ENCODE measurements at regions not wholly inside any gene's neighbourhood (a gene's known extent, or its start where the extent isn't known, plus 50 kb on each side); places are given as distances from the start of the nearest gene placed in this dataset.

DNA sequence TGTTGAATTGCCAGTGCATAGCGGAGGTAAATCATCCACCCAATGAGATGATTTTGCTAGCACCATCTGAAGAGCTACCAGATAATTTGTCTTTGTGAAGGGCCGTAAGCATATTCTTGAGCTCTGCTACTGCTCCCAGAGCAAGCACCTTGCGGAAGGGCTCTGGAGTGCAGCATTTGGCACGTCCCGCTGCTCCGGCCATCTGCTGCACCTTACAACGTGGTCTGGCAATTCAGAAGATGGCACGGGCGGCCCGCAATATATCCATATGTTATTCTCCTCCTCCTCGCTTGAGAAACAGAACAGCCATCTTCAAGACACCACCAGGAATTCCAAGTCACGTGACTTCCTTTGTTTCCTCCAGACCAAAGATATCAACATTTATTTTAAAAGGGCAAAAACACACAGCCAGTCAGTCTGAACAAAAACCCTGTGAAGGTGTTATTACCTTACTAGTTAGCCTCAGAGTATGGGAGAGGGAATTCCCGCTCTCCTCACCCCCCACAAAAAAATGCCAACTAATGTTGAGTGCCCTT lies 1095.7 kb upstream of the TENM3 start:
- intact Hi-C loops (cut with DNase I): loop anchor here (5.0 to 10.0 kb wide), 3 partner anchors 380 to 1777 kb away; no protein-coding TSS in a partner anchor
- ATAC-seq (no peak), DNase-seq (no peak)

DNA sequence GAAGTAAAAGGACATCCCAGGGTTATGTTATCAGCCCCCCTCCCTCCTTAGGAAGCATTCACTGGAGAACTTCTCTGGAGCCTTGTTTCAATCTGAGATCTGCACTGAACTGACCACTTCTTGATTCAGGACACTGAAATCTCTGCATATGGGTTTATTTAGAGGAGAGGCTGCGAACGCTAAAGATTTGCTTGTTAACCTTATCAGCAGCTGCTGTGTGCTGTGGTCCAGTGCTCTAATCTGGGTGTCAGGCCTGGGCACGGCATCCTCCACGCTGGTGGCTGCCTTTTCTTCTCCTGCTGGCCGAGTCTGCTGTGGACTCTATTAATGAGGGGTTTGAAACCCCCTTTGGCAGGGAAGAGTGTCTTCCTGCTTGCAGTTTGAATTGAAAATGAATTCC lies 1094.7 kb upstream of the TENM3 start:
- intact Hi-C loops (cut with DNase I): loop anchor here (5.0 to 10.0 kb wide), 3 partner anchors 379 to 1776 kb away; no protein-coding TSS in a partner anchor
- DNase-seq: no peak
- no peak for ATAC-seq

DNA sequence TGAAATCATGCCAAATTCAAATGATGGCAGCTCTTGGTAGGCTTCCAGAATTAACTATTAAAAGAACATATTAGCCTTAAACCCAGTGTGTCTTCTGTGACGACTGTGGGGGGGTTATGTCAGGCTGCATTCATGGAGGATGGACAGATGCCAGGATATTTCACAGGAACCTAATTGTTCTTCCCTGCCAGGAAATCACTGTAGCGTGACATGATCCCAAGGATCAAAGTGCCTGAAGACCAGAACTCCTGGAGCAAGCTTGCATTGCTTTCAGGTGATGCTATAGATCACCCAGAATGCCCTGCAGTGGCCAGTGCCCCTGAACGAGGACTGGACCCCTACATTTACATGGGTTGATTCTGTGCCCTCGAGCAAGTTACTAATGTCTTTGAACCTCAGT lies 1093.0 kb upstream of the TENM3 start:
- no peak for ATAC-seq
- DNase-seq: no peak
- intact Hi-C loops (cut with DNase I): no loop called here

DNA sequence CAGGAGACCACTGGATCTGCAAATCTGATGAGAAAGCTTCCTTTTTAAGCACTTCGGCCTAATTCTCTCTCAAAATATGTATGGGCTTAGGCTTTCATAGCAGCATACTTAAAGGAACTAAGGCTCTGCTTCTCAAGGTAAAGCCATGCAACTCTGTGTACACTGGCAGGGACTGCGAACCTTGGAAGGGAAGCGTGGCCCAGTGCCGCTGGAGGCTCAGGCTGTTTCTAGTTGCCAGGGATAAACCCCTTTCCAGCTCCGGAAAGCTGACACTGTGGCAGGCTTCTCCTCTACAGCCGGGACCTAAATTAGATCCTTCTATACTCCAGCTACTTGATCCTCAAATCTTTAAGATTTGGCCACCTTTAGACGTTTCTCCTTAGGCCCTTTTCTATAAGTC lies 1091.3 kb upstream of the TENM3 start:
- ATAC-seq (no peak), DNase-seq (no peak)
- intact Hi-C loops (cut with DNase I): no loop called here

DNA sequence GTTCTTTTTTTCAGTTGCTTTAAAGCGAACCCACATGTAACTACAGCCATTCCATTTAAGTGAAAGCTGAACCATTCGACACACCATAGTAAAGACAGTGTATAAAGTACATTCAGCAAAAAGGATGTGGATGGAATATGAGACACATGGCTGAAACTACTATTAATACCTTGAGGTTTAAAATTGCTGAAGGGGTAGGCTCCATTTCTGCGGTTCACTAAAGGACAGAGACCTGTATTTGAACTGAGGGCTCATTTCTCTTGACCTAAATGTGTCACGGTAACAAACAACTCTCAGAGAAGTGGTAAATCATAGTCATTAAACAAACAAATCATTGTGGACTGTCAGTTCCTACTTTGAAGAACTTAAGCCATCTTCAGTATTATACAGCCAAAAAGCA lies 1085.6 kb upstream of the TENM3 start:
- intact Hi-C loops (cut with DNase I): no loop called here
- DNase-seq (no peak), ATAC-seq (no peak)

GRCh38 chr4:181158971-181159370 lies 1084.2 kb upstream of the TENM3 start:
- no peak for ATAC-seq
- intact Hi-C loops (cut with DNase I): no loop called here
- no peak for DNase-seq

DNA sequence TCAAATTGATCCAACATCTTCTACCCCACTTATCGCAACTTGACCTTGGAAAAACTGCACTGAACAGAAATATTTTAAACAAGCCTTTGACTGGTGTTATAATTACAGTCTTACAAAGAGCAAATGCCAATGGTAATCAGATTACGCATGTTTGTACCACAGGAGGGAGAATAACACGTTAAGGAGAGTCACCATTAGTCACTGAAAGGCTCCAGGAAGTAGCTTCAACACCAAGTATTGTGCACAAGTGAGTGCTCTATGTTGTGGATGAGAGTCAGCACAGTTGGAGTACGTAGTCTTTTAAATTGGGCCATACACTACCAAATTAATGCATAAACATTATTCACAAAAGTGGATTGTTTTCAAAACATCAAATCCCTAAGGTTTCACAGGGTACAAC lies 1081.5 kb upstream of the TENM3 start:
- intact Hi-C loops (cut with DNase I): no loop called here
- DNase-seq: no peak
- ATAC-seq: no peak

GRCh38 chr4:181162266-181162665 lies 1080.9 kb upstream of the TENM3 start:
- ATAC-seq (no peak), DNase-seq (no peak)
- intact Hi-C loops (cut with DNase I): no loop called here

- no peak for ATAC-seq
- intact Hi-C loops (cut with DNase I): no loop called here
Observed at GRCh38 chr4:181162676-181163075, 1080.5 kb upstream of the TENM3 start.

GRCh38 chr4:181166742-181167399 lies 1076.3 kb upstream of the TENM3 start:
- no peak for ATAC-seq
- no peak for DNase-seq
- intact Hi-C loops (cut with DNase I): no loop called here

More at GRCh38 chr4:181162676-181163075, 1080.5 kb upstream of the TENM3 start:
- DNase-seq: no peak

GRCh38 chr4:181168011-181168805 lies 1075.0 kb upstream of the TENM3 start:
- intact Hi-C loops (cut with DNase I): no loop called here
- DNase-seq (no peak), ATAC-seq (no peak)

- intact Hi-C loops (cut with DNase I): no loop called here
- no peak for DNase-seq
- no peak for ATAC-seq
Observed at GRCh38 chr4:181173046-181173445, 1070.2 kb upstream of the TENM3 start.

DNA sequence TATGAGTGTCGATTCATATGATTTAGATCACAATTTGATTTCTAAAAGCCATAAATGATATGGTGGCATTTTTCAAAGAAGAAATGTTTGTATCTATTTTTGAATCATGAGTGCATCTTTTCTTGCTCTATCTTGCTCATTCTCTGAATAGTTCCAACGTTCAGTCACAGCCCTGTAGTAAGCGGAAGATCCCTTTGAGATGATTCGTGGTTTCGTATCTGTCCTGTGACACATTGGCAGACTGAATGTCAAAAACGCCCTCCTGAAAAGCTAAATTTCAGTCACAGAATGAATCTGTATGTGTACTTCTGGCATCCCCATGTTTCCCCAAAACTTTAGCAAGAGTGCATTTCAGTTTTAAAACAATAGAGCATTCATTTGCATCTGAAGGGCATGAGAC lies 1066.9 kb upstream of the TENM3 start:
- DNase-seq: no peak
- intact Hi-C loops (cut with DNase I): no loop called here
- no peak for ATAC-seq

GRCh38 chr4:181181331-181181730 lies 1061.9 kb upstream of the TENM3 start:
- no peak for ATAC-seq
- intact Hi-C loops (cut with DNase I): no loop called here

GRCh38 chr4:181189751-181190150 lies 1053.5 kb upstream of the TENM3 start:
- no peak for ATAC-seq
- intact Hi-C loops (cut with DNase I): no loop called here
- DNase-seq: no peak

More at GRCh38 chr4:181181331-181181730, 1061.9 kb upstream of the TENM3 start:
- DNase-seq: no peak

DNA sequence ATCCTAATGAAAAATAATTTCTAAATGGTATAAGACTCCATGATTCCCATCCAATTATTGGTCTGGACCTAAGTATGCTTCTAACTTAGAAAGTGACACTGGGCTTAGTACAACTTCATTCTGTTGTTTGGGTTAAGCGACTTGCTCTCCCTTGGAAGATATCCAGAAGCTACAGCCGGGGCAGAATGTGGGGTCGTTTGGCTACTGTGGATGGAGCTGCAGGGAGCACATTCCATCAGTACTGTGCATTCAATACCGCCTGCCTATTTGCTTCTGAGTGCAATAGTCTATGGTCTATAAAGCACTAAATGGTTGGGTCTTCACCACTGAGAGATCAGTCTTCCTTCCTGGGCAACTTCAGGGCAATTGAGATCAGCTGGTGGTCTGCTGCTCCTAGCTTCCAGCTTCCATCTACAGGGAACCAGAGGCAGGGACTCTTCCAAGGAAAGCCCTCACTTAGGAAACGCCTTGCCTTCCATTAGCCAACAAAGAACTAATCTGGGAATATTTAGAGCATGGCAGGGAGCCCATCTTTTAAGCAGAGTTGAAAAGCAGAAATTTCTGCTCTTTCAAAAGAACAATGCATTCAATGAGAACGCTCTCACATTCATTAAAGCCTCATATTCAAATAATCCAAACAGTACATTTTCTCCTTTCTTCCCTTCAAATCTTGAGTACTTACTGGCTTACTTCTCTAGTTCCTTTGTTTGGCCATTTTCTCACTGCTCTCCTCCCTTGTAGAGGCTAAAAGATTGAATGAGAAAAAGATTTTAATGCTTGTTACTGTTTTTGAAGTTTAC lies 1049.9 kb upstream of the TENM3 start:
- intact Hi-C loops (cut with DNase I): no loop called here
- ATAC-seq: no peak
- no peak for DNase-seq

DNA sequence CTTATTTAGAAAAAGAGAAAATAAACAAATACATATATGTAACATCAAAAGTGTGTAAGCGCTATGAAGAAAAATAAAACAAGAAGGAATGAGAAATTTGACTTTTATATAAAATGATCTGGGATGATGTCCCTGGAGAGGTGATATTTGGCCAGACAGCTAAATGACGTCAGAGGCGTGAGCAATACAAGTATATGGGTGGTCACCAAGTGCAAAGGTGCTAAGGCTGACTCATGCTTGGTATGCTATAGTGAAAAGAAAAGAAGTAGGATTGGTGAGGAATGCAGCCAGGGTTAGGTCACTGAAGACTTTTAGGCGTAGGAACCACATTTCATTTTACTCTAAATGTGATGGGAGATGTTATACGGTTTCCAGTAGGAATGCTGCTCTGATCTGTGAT lies 1049.1 kb upstream of the TENM3 start:
- DNase-seq (no peak), ATAC-seq (no peak)
- intact Hi-C loops (cut with DNase I): no loop called here

GRCh38 chr4:181200076-181200475 lies 1043.1 kb upstream of the TENM3 start:
- DNase-seq (no peak), ATAC-seq (no peak)
- intact Hi-C loops (cut with DNase I): no loop called here

GRCh38 chr4:181202240-181202639 lies 1041.0 kb upstream of the TENM3 start:
- intact Hi-C loops (cut with DNase I): no loop called here
- ATAC-seq: no peak
- no peak for DNase-seq

- no peak for DNase-seq
- intact Hi-C loops (cut with DNase I): no loop called here
- no peak for ATAC-seq
Observed at GRCh38 chr4:181204109-181204508, 1039.1 kb upstream of the TENM3 start.
